ENCODE measurements at regions not wholly inside any gene's neighbourhood (a gene's known extent, or its start where the extent isn't known, plus 50 kb on each side); places are given as distances from the start of the nearest gene placed in this dataset.

- Histone ChIP-seq H3K27ac (no peak overlapping the region), H3K4me3 (ENCODE audit: low read depth, low read length) (no peak overlapping the region), H3K9me3 (ENCODE audit: severe bottlenecking) (no peaks in the 10 kb centered on the region), H3K27me3 (ENCODE audit: insufficient read depth, low read depth, severe bottlenecking) (no peaks in the 10 kb centered on the region), H3K36me3 (no peaks in the 10 kb centered on the region)
- TF ChIP-seq CTCF (IDR thresholded peaks at IDR 0.05; ENCODE audit: low read depth, low read length) = no peak
- no peak for DNase-seq
Observed at GRCh38 chr3:188041193-188041592, 112.8 kb upstream of the LPP start.

- Histone ChIP-seq H3K36me3 (no peaks in the 10 kb centered on the region), H3K27ac (no peak overlapping the region), H3K4me3 (ENCODE audit: low read depth, low read length) (no peak overlapping the region), H3K9me3 (ENCODE audit: severe bottlenecking) (no peaks in the 10 kb centered on the region), H3K27me3 (ENCODE audit: insufficient read depth, low read depth, severe bottlenecking) (no peaks in the 10 kb centered on the region)
- no peak for TF ChIP-seq CTCF (IDR thresholded peaks at IDR 0.05; ENCODE audit: low read depth, low read length)
- no peak for DNase-seq
Observed at GRCh38 chr3:188041895-188042294, 112.1 kb upstream of the LPP start.

GRCh38 chr3:188042466-188042865 lies 111.5 kb upstream of the LPP start:
- no peak overlapping the region for H3K4me3 ChIP-seq (ENCODE audit: low read depth, low read length)
- no peak for TF ChIP-seq CTCF (IDR thresholded peaks at IDR 0.05; ENCODE audit: low read depth, low read length)
- H3K27ac ChIP-seq = no peak overlapping the region

GRCh38 chr3:188043891-188044290 lies 110.1 kb upstream of the LPP start:
- DNase-seq = peak; percentile 52
- Histone ChIP-seq H3K27ac (no peak overlapping the region), H3K4me3 (ENCODE audit: low read depth, low read length) (no peak overlapping the region), H3K27me3 (ENCODE audit: insufficient read depth, low read depth, severe bottlenecking) (no peaks in the 10 kb centered on the region), H3K9me3 (ENCODE audit: severe bottlenecking) (no peaks in the 10 kb centered on the region), H3K36me3 (no peaks in the 10 kb centered on the region)
- TF ChIP-seq CTCF (IDR thresholded peaks at IDR 0.05; ENCODE audit: low read depth, low read length) = no peak

More at GRCh38 chr3:188042466-188042865, 111.5 kb upstream of the LPP start:
- Histone ChIP-seq H3K9me3 (ENCODE audit: severe bottlenecking) (no peaks in the 10 kb centered on the region), H3K27me3 (ENCODE audit: insufficient read depth, low read depth, severe bottlenecking) (no peaks in the 10 kb centered on the region), H3K36me3 (no peaks in the 10 kb centered on the region)
- DNase-seq = no peak

- Histone ChIP-seq H3K9me3 (ENCODE audit: severe bottlenecking) (no peaks in the 10 kb centered on the region), H3K36me3 (no peaks in the 10 kb centered on the region), H3K4me3 (ENCODE audit: low read depth, low read length) (no peak overlapping the region), H3K27ac (no peak overlapping the region), H3K27me3 (ENCODE audit: insufficient read depth, low read depth, severe bottlenecking) (no peaks in the 10 kb centered on the region)
- no peak for TF ChIP-seq CTCF (IDR thresholded peaks at IDR 0.05; ENCODE audit: low read depth, low read length)
- peak; percentile 29 for DNase-seq
Observed at GRCh38 chr3:188046561-188047211, 107.3 kb upstream of the LPP start.

GRCh38 chr3:188047536-188047935 lies 106.4 kb upstream of the LPP start:
- no peaks in the 10 kb centered on the region for H3K27me3 ChIP-seq (ENCODE audit: insufficient read depth, low read depth, severe bottlenecking)
- no peaks in the 10 kb centered on the region for H3K36me3 ChIP-seq
- no peaks in the 10 kb centered on the region for H3K9me3 ChIP-seq (ENCODE audit: severe bottlenecking)
- no peak for TF ChIP-seq CTCF (IDR thresholded peaks at IDR 0.05; ENCODE audit: low read depth, low read length)
- H3K27ac ChIP-seq = no peak overlapping the region
- DNase-seq = no peak
- H3K4me3 ChIP-seq (ENCODE audit: low read depth, low read length) = no peak overlapping the region

All from WERI-Rb-1 (cell line).